Central memory CD8-positive, alpha-beta T cell (primary cell): ENCODE measurements at regions not wholly inside any gene's neighbourhood (a gene's known extent, or its start where the extent isn't known, plus 50 kb on each side); places are given as distances from the start of the nearest gene placed in this dataset.
"Not testable (repeated sequence)": the region's sequence is repeated elsewhere in the genome, so short reads cannot be mapped to it uniquely, and the experiment has no call there.

Experiments used
- ATAC-seq: fragments of 150-1000 bp; cut with Tn5 transposase; replicated peaks from 2 replicates; pipeline ENCODE4 v1.10.0; 2022; ENCODE audit warnings: mild to moderate bottlenecking, moderate FRiP score, moderate number of reproducible peaks; ENCODE audit not compliant: poor library complexity, severe bottlenecking; ENCODE audit errors: extremely low read depth
- DNase-seq, 2 donors: peaks; one replicate each; pipeline ENCODE4 v3.0.0; 2021; ENCODE audit warnings: low spot score in 2 of 2
- H3K27ac Mint-ChIP-seq: one replicate; pipeline ENCODE4 v1.8.0; 2022; ENCODE audit warnings: low read depth, mild to moderate bottlenecking, moderate library complexity, mixed read lengths
- H3K27me3 Mint-ChIP-seq: one replicate; pipeline ENCODE4 v1.8.0; 2022; ENCODE audit warnings: mixed read lengths
- H3K36me3 Mint-ChIP-seq: one replicate; pipeline ENCODE4 v1.8.0; 2022; ENCODE audit warnings: mild to moderate bottlenecking, moderate library complexity, mixed read lengths; ENCODE audit not compliant: insufficient read depth
- H3K4me1 Mint-ChIP-seq: one replicate; pipeline ENCODE4 v1.8.0; 2022; ENCODE audit warnings: mixed read lengths
- H3K4me3 Mint-ChIP-seq: one replicate; pipeline ENCODE4 v1.8.0; 2022; ENCODE audit warnings: mild to moderate bottlenecking, moderate library complexity, mixed read lengths
- H3K9me3 Mint-ChIP-seq: one replicate; pipeline ENCODE4 v1.8.0; 2022; ENCODE audit warnings: mixed read lengths

- peaks cover 11% of the 10 kb centered on the region for H3K36me3 Mint-ChIP-seq
- no peak overlapping the region for H3K4me3 Mint-ChIP-seq
- DNase-seq = no peak
- no peak for ATAC-seq
- H3K27ac Mint-ChIP-seq = no peak overlapping the region
- H3K27me3 Mint-ChIP-seq = no peaks in the 10 kb centered on the region
- H3K9me3 Mint-ChIP-seq = peaks cover 12% of the 10 kb centered on the region
- H3K4me1 Mint-ChIP-seq = peaks cover 63% of the 10 kb centered on the region
These were observed 404.4 kb downstream of the UTRN start for GRCh38 chr6:144689503-144690040.

GRCh38 chr6:144690133-144690532 is 405.0 kb downstream of the UTRN start:
- no peak overlapping the region for H3K27ac Mint-ChIP-seq
- no peak overlapping the region for H3K4me3 Mint-ChIP-seq
- DNase-seq = no peak
- no peak for ATAC-seq
- H3K27me3 Mint-ChIP-seq = no peaks in the 10 kb centered on the region
- H3K4me1 Mint-ChIP-seq = peaks cover 62% of the 10 kb centered on the region
- H3K36me3 Mint-ChIP-seq = peaks cover 11% of the 10 kb centered on the region
- peaks cover 12% of the 10 kb centered on the region for H3K9me3 Mint-ChIP-seq

- peaks cover 56% of the 10 kb centered on the region for H3K4me1 Mint-ChIP-seq
- ATAC-seq (no peak), DNase-seq (no peak)
- no peak overlapping the region for H3K4me3 Mint-ChIP-seq
- no peak overlapping the region for H3K27ac Mint-ChIP-seq
- H3K9me3 Mint-ChIP-seq = peaks cover 12% of the 10 kb centered on the region
- H3K27me3 Mint-ChIP-seq = no peaks in the 10 kb centered on the region
- peaks cover 11% of the 10 kb centered on the region for H3K36me3 Mint-ChIP-seq
These were observed 405.5 kb downstream of the UTRN start for GRCh38 chr6:144690666-144691065.

GRCh38 chr6:144692050-144692449 is 406.9 kb downstream of the UTRN start:
- not testable (repeated sequence) for H3K36me3 Mint-ChIP-seq, DNase-seq, H3K27ac Mint-ChIP-seq, H3K4me3 Mint-ChIP-seq, H3K27me3 Mint-ChIP-seq, H3K9me3 Mint-ChIP-seq, ATAC-seq
- H3K4me1 Mint-ChIP-seq = peaks cover 57% of the 10 kb centered on the region

- peaks cover 13% of the 10 kb centered on the region for H3K36me3 Mint-ChIP-seq
- no peaks in the 10 kb centered on the region for H3K27me3 Mint-ChIP-seq
- ATAC-seq (no peak), DNase-seq (no peak)
- no peak overlapping the region for H3K4me3 Mint-ChIP-seq
- peaks cover 39% of the 10 kb centered on the region for H3K4me1 Mint-ChIP-seq
- H3K9me3 Mint-ChIP-seq = no peaks in the 10 kb centered on the region
- no peak overlapping the region for H3K27ac Mint-ChIP-seq
These were observed 410.9 kb downstream of the UTRN start for GRCh38 chr6:144695858-144696533.

- H3K27ac Mint-ChIP-seq = no peak overlapping the region
- no peak overlapping the region for H3K4me3 Mint-ChIP-seq
- H3K27me3 Mint-ChIP-seq = no peaks in the 10 kb centered on the region
- ATAC-seq = no peak
- peaks cover 21% of the 10 kb centered on the region for H3K36me3 Mint-ChIP-seq
- peaks cover 33% of the 10 kb centered on the region for H3K4me1 Mint-ChIP-seq
- H3K9me3 Mint-ChIP-seq = no peaks in the 10 kb centered on the region
- no peak for DNase-seq
These were observed 411.7 kb downstream of the UTRN start for GRCh38 chr6:144696610-144697368.

GRCh38 chr6:144697369-144697760 is 412.2 kb downstream of the UTRN start:
- Mint-ChIP-seq H3K4me3 (no peak overlapping the region), H3K36me3 (peaks cover 21% of the 10 kb centered on the region), H3K27ac (peak overlapping the region; percentile 38), H3K27me3 (no peaks in the 10 kb centered on the region), H3K9me3 (no peaks in the 10 kb centered on the region), H3K4me1 (peaks cover 33% of the 10 kb centered on the region)
- ATAC-seq (no peak), DNase-seq (no peak)

- ATAC-seq (no peak), DNase-seq (no peak)
- peaks cover 19% of the 10 kb centered on the region for H3K36me3 Mint-ChIP-seq
- no peaks in the 10 kb centered on the region for H3K27me3 Mint-ChIP-seq
- H3K27ac Mint-ChIP-seq = peak overlapping the region; percentile 38
- no peaks in the 10 kb centered on the region for H3K9me3 Mint-ChIP-seq
- peaks cover 29% of the 10 kb centered on the region for H3K4me1 Mint-ChIP-seq
- H3K4me3 Mint-ChIP-seq = no peak overlapping the region
These were observed 412.7 kb downstream of the UTRN start for GRCh38 chr6:144697801-144698200.

- no peak for DNase-seq
- Mint-ChIP-seq H3K36me3 (peaks cover 25% of the 10 kb centered on the region), H3K27ac (no peak overlapping the region), H3K4me3 (no peak overlapping the region), H3K4me1 (no peaks in the 10 kb centered on the region), H3K9me3 (no peaks in the 10 kb centered on the region), H3K27me3 (no peaks in the 10 kb centered on the region)
- ATAC-seq = no peak
These were observed 417.6 kb downstream of the UTRN start for GRCh38 chr6:144702781-144703180.

- H3K27ac Mint-ChIP-seq = no peak overlapping the region
- no peak overlapping the region for H3K4me3 Mint-ChIP-seq
- DNase-seq = no peak
- peaks cover 16% of the 10 kb centered on the region for H3K4me1 Mint-ChIP-seq
- H3K9me3 Mint-ChIP-seq = no peaks in the 10 kb centered on the region
- H3K36me3 Mint-ChIP-seq = peaks cover 10% of the 10 kb centered on the region
- no peaks in the 10 kb centered on the region for H3K27me3 Mint-ChIP-seq
- ATAC-seq = no peak
These were observed 425.1 kb downstream of the UTRN start for GRCh38 chr6:144710207-144710606.

GRCh38 chr6:144711661-144712060 is 426.5 kb downstream of the UTRN start:
- Mint-ChIP-seq H3K36me3 (peaks cover 10% of the 10 kb centered on the region), H3K4me1 (peaks cover 22% of the 10 kb centered on the region), H3K9me3 (no peaks in the 10 kb centered on the region), H3K4me3 (no peak overlapping the region), H3K27ac (no peak overlapping the region), H3K27me3 (no peaks in the 10 kb centered on the region)
- DNase-seq = no peak
- ATAC-seq = no peak

- no peak overlapping the region for H3K27ac Mint-ChIP-seq
- no peak for DNase-seq
- peaks cover 10% of the 10 kb centered on the region for H3K36me3 Mint-ChIP-seq
- H3K4me1 Mint-ChIP-seq = peaks cover 22% of the 10 kb centered on the region
- no peaks in the 10 kb centered on the region for H3K27me3 Mint-ChIP-seq
- H3K9me3 Mint-ChIP-seq = no peaks in the 10 kb centered on the region
- no peak overlapping the region for H3K4me3 Mint-ChIP-seq
- ATAC-seq = no peak
These were observed 427.4 kb downstream of the UTRN start for GRCh38 chr6:144712541-144712940.
